ENCODE measurements at regions not wholly inside any gene's neighbourhood (a gene's known extent, or its start where the extent isn't known, plus 50 kb on each side); places are given as distances from the start of the nearest gene placed in this dataset.
"Not testable (repeated sequence)": the region's sequence is repeated elsewhere in the genome, so short reads cannot be mapped to it uniquely, and the experiment has no call there.

DNA sequence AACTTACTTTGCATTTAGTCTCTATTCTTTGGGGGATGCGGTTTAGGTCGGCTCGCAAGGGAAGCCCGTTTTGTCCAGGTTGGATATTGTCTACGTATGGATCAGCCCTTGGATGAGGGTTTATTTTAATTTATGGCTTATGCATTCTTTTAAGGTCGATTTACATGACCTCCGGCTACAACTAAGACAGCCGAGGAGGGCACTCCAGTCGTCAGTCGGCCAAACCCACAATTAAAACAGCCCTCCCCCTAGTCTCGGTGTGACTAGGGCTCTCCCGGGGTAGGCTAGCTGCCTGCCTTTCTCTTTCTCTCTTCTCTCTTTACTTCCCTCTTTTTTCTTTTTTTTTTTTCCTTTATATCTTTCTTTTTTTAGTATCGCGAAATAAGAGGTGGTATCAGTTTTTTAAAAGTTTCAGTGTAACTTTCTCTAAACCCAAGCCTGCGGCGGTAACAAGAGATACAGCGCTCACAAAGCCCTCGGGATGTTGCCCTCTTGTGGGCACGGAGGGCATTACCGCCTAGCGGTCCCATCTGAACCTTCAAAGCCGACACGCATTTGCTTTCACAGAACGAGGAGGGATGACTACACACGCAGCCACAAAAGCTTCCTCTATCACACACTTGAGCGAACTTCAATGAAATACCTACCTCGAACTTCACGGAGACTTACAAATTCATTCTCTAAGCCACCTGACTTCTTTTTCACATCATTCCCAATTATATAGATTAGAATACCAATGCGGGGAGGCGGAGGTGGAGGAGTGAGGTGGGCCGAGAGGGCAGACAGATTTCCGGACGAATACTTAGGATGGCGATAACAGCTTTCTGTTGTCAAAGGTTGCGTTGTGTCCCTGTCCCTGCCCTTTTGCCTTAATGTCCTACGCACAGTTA lies 132.3 kb upstream of the C11orf58 start:
- DNase-seq: peak; percentile 85

DNA sequence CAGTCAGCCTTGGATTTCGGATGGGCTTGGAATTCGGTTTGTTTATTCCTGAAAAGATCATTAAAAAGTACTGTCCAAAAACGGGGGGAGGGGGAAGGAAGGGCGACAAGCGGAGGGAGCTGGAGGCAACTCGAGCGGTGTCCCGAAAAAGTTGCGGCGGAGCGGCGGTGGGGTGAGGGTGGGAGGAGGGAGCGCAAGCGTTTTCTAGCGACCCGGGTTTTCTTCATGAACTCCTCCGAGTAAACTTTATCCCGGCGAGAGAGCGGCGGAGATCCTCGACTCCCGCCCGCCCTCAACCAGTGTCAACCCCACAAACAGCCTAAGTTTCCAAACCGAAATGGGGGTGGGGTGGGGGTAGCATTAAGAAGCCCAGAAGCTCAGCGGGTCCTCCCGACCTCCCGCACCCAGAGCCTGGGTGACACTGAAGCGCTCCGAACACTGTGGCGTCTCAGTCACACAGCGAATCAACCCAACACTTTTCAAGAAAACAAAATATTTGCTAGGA lies 133.0 kb upstream of the C11orf58 start:
- no peak for DNase-seq

DNA sequence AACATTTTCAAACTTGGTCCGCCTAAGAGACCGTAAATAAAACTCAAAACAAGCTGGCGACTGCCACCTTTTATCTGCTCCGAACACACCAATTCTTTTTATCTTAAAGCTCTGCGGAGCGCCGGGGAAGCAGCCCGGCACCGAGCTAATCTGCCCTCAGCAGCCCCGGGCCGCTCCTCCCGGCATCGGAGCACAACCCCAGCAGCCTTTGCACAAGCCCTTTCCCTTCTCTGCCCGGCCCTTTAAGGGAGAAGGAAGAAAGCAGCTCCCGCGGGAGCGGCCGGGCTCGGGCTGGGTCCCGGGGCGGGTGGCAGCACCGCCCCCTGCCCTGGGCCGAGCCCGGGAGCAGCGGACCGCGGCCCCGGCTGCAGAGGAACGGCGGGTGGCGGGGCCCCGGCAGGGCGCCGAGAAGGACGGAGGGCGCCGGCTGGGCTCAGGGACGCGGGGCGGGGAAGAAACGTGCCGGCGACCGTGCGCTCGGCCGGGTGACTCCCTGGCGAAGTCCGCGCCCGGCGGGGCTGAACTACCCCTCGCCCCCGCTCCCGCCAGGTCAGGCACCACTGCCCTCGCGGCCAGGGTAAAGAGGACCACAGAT lies 133.6 kb upstream of the C11orf58 start:
- no peak for DNase-seq

DNA sequence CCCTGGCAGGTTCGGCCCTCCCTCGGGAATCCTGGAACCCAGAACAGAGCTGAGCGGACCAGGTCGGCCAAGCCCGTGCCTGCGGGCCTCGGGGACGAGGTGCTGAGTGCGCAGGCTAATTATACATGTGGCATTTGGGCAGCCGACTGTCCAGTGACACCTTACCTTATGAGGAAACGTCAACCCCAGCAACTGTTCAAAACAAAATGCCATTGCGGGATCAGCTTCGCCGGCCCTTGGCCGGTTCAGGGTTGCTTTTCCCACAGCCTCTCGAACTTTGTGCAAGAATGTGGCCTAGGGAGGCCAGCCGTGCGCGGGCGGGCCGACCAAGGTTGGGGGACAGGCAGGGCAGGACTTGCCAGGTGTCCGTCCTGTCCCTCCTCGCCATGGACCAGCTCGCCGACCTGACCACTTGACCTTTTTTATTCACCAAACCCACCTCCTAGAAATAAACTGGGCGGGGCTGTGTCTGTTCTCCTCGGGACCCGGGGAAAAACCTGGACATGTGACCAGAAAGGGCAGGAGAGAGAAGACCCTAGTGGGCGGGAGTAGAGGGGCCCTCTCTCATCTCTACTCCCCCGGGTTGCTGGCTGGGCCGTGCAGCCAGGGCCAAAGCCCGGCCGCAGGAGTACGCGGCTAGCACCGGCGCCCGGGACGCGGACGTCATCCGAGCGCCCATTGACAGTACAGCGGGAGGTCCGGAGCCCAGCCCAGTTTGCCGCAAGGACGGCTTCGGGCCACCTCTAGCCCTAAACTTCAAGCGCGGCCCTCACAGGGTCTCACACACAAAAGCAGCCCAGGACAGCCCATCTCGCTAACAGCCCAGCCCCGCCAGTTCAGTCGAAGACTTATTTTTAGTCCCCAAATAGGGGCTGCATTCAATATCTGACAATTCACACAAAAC lies 134.3 kb upstream of the C11orf58 start:
- DNase-seq: no peak

DNA sequence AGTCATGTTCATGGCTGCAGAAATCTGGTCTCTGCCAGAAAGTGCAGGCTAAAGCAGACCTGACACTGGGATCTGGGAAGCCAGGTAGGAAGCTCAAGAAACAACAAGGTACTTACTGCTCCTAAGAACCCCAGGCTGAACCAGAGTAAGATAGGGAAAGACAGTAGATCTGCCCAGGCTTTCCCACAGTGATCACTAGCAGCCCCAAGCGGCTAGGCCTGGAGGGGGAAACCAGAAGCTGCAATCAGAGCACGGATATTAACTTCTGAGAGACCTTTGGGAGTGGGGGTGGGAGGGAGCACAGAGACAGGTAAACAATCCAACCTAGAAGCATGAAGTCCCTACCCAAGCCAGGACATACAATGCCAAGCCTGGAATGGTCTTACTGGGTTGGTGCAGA lies 135.2 kb upstream of the C11orf58 start:
- no peak for DNase-seq

DNA sequence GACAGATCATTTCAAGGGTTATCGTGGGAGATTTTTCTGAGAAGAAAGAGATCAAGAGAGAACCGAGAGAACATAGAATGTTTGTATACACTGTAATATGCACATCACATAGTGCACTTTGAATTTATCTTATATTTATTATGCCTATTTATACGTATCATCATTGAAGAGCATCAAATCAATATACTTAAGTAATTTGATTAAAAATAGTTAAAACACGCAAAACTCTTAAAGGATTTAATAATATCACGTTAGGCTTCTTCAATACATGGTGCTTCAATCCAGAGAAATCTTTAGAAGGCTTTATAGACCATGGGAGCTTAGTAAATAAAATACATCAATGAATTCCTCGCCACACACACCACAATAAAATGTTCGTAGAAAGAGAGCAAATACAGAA lies 139.5 kb upstream of the C11orf58 start:
- DNase-seq: no peak

DNA sequence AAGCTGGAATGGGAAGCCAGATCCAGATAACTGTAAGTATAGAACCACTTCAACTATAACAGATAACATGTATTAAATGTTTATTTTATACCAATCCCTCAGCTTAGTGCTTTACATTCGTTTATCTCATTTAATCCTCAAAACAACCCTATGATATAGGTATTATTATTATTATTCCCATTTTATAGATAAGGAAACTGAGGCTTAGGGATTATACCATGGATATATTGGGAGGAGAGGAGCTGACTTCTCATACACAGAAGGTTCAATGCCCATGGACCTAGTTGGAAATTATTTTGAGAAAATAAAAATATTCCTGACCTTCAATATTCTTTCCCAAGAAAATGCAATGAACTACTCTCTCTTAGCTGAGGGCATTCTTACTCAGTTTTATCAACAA lies 140.4 kb upstream of the C11orf58 start:
- no peak for DNase-seq

DNA sequence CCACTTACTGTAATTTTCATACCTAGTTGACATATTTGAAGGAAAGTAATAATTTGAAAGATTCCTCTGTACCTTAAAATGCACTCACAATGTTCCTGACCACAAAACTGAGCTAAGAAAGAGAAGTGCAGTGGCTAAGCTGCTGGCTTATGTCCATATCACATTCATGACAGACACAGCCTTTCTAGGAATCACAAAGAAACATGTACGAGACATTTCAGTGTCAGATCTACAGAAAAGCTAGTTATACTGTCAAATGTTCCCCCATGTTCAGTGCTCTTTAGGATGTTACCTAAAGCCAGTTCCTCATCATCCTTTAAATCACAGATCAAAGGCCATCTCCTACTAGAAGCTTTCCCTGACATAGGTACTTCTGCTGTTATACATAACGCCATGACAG lies 142.2 kb upstream of the C11orf58 start:
- no peak for DNase-seq

DNA sequence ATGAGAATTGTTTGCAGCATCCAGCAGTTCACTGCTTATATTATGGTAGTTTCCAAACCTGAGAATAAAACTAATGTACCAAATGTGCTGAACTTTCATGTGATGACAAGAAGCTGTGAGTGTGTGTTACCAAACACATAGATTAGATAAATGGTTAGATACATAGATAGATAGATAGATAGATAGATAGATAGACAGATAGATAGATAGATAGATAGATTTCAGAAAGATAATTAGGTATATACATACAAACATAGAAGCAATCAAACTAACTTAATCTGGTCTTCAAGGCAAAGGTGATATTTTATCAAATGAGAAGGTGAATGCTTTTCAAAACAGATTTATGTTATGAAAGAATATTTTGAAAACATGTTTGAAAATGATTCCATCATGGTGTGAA lies 147.3 kb upstream of the C11orf58 start:
- no peak for DNase-seq

DNA sequence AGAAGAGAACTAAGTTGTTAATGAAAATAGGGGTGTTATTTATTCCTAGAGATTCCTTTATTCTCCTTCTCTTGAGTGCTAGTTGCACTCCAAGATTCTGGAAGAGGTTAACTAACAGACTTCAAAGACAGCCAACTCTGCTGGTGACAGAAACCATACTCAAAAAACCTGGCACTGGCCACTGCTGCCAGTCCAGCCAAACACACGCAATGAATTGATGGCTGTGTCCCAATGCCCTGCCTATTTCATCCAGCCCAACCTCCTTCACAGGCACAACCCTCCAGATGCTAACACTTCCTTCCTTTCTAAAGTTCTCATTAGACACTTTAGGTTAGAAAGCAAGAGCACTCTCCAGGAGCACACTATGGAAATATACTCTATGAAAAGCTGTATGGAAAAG lies 150.8 kb upstream of the C11orf58 start:
- no peak for DNase-seq

DNA sequence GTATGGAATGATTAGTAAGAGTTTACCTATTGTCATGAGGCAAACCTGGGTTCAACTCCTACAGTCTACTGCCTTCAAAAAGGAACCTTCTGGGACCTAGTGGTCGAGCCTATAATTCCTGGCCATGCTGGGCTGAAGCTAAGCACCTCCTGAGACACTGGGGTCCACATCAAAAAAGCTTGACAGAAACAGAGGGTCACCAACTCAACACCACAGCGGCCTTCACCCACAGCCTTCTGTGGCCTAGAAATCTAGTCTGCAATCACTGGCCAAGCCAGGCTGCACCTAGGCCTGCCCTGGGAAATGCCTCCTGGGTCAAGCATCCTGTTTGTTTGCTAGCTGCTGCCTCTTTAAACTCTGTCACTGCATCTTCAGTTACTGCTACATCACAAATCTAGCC lies 153.9 kb upstream of the C11orf58 start:
- DNase-seq: no peak

DNA sequence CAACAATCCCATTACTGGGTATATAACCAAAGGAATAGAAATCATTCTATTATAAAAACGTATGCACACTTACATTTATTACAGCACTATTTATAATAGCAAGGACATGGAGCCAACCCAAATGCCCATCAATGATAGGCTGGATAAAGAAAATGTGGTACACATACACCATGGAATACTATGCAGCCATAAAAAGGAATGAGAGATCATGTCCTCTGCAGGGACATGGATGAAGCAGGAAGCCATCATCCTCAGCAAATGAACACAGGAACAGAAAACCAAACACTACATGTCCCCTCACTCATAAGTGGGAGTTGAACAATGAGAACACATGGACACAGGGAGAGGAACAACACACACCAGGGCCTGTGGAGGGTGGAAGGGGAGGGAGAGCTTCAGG lies 157.4 kb upstream of the C11orf58 start:
- DNase-seq: not testable (repeated sequence)

DNA sequence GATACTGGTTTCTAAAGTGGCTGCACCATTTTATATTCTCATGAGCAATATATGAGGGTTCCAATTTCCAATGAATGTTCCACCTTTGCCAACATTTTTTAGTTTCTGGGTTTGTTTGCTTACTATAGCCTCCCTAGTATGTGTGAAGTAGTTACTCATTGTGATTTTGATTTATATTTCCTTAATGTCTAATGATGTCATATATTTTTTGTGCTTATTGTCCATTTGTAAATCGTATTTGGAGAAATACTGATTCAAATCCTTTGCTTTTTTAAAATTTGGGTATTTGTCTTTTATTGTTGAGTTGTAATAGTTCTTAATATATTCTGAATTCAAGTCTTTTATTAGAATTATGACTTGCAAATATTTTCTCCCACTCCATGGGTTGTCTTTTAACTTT lies 161.0 kb upstream of the C11orf58 start:
- no peak for DNase-seq

DNA sequence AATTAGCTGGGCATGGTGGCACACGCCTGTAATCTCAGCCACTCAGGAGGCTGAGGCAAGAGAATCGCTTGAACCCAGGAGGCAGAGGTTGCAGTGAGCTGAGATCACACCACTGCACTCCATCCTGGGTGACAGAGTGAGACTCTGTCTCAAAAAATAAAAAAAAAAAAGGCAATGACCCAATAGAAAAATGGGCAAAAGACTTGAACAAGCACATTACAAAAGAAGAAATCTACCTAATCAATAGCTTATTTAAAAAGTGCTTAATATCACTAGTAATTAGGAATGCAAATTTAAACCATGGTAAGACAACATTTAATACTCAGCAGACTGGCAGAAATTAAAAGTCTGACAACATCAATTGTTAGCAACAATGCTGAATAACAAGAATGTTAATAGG lies 163.6 kb upstream of the C11orf58 start:
- not testable (repeated sequence) for DNase-seq

DNA sequence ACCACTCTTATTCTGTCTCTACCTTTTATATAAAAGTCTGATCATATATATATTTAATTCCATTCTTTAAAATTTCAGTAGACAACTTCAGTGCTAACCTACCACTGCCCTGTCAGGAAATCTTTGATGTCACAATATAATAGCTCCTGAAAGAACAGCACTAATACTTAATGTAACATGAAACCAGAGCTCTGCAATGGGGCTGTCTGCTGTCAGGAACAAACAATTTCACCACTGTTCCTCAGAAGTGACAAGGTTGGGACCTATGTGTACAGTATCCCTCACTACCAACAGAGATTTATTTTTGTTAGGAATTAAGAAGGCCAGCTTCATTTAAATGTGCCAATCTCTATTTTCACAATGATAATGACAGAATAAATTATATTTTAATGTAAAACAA lies 165.5 kb upstream of the C11orf58 start:
- no peak for DNase-seq

DNA sequence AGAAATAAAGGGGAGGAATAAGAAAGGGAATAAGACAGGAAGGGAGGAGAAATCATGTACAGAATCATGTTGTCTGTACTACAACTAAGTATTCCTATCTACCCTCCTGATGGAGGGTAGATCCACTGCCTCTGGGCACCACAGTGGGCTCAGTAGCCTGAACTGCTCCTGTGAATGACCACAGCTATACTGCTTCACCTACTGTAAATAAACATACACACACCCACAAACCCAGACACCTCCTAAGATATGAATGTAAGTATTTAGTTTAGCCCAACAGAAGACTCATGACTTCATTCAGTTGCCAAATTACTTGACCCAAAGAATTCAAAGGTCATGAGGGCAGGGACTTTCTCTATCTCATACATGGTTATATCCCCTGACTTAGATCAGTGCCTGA lies 177.3 kb upstream of the C11orf58 start:
- no peak for DNase-seq

DNA sequence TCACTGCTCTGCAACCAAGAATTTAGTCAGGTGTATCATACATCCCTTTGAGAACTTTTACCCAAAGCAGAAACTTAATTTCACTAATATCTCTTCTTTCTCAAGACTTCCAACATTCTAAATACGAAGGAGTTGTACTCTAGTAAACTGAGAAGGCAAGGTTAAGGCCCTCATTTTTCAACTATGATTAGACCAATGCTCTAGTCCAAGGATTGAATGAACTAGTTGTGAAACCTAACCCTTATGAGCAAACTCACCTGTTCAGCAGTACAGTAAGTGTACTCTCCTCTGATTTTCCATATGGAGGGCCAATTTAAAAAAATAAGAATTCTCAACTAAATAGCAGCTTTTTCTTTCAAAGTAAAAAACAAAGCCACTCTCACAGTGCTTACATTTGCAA lies 180.0 kb upstream of the C11orf58 start:
- DNase-seq: no peak

DNA sequence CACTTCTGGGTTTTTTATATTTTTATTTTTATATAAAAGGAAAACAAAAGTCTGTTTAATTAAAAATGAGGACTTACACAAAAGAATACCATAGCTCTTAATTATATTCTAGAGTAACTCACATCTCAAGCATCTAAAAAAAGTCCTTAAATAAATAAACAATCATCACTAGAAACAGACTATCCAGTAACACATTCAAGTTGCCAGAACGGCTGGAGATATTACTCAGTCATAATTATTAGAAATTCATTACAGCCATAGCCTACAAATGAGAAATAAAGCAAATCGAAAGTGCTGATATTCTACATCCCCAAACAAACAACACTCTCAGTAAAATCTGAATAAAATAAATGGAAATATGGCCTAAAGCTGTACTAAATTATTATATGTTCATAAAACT lies 182.5 kb upstream of the C11orf58 start:
- no peak for DNase-seq

DNA sequence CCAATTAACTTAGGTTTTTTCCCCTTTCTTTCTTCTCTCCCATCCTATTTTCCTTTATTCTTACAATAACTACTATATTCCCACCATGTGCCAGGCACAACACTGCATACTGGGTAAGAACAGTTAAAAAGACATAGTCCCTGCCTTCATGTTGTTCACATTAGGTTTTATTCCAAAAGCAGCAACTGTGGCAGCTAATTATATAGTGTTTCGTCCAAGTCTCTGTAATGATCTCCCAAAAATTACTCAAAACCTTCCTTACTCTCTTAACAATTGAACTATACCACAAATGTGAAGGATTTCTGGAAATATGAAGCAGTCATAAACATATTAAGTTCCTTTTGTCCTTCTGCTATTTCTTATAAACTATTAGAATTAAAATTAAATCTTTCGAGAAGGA lies 184.1 kb upstream of the C11orf58 start:
- DNase-seq: no peak

DNA sequence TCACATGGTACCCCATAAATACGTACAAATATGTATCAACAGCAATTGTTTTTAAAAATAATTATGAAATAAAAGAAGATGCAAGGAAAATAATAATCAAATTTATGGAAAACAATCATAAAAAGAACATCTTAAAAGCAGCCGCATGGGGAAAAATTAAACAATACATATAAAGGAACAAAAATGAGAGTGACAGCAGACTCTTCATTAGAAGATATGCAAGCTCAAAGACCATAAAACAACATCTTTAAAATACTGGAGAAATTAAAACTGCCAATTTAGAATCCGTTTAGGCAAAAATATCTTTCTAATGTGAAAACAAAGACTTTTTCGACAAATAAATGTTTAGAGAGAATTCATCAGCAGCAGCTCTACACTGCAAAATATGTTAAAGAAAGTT lies 190.6 kb upstream of the C11orf58 start:
- DNase-seq: no peak

DNA sequence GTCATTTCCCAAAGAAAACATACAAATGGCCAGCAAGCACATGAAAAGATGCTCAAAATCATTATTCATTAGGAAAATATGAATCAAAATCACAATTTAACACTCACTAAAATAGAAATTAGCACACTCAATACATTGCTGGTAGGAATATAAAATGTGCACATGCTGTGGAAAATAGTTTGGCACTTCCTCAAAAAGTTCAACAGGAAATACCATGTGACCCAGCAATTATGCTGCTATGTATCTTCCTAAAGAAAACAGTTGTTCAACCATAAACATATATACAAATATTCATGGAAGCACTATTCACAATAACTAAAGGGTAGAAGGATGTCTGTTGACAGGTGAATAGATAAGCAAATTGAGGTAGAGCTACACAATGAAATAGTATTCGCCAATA lies 187.3 kb upstream of the SOX6 start:
- no peak for DNase-seq

DNA sequence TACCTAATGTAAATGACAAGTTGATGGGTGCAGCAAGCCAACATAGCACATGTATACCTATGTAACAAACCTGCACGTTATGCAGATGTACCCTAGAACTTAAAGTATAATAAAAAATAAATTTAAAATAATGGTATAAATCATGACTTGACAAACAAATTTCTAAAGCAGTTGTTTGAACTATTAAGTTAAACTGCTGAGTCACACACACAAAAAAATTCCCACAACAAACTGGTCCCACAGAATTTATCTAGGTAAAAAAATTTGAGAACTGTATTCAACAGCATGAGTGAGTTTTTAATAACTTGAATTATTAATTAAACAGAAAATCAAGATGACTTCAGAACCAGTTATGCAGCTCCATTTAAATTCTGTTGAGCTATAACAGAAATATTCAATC lies 186.0 kb upstream of the SOX6 start:
- DNase-seq: no peak

DNA sequence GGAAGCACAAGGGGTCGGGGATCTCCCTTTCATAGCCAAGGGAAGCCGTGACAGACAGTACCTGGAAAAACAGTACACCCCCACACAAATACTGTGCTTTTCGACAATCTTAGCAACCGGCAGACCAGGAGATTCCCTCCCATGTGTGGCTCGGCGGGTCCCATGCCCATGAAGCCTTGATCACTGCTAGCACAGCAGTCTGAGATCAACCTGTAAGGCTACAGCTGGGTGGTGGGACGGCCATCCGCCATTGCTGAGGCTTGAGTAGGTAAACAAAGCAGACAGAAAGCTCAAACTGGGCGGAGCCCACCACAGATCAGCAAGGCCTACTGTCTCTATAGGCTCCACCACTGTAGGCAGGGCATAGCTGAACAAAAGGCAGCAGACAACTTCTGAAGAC lies 180.2 kb upstream of the SOX6 start:
- no peak for DNase-seq

DNA sequence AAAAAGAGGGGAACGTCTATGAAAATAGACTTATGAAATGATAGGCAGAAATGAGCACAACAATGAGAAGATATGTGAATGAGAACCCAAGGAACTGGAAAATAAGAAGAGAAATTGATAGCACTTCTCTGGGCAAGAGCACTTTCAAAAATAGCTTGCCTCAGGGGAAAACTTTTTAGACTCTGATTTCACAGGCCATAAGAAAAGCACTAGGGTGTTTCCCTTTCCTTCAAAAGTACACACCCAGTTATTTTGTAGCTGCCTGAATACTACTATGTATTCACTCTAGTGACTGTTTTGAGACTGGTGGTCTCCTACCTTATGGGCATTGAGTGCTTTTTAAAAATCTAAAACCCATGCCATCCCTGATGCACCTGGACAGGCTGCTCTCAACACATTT lies 172.3 kb upstream of the SOX6 start:
- DNase-seq: no peak
